K562 (cell line): ENCODE measurements at regions not wholly inside any gene's neighbourhood (a gene's known extent, or its start where the extent isn't known, plus 50 kb on each side); places are given as distances from the start of the nearest gene placed in this dataset.

Experiments used
- ATAC-seq: fragments of 200-7000 bp; cut with Tn5 transposase; 3 replicates; pipeline ENCODE4 v1.9.1; 2020; ENCODE audit warnings: moderate library complexity
- BruUV-seq: library from RNA; stranded (reverse); fragments of 400-500 nt; replicated peaks from 2 replicates; lab custom pipeline; 2021; lab: Mats Ljungman, UMichigan
- CTCF ChIA-PET: fragments of 300-600 bp; formaldehyde crosslinking; extraction: SDS; loops from one replicate; lab custom pipeline; 2021; ENCODE audit warnings: low intra/inter-chr PET ratio; lab: Yijun Ruan, JAX
- POLR2A ChIA-PET: fragments of 300-600, 350-650 bp; sonication (Branson Sonifier 250); formaldehyde crosslinking; extraction: SDS; loops from one replicate; lab custom pipeline; 2021; ENCODE audit warnings: antibody characterized with exemption, inconsistent platforms; lab: Yijun Ruan, JAX
- DNase-seq, 4 experiments: peaks; one replicate each; pipeline versions ENCODE4 v3.0.0 to v3.0.0-alpha.2; 2011 to 2018; ENCODE audit warnings: low spot score in 3 of 4, mixed read lengths in 3 of 4; ENCODE audit errors: extremely low read depth in 1 of 4
- FAIRE-seq: peaks from 2 replicates; lab custom pipeline; 2011; peaks lifted over from hg19 to GRCh38; lab: Jason Lieb, UNC
- H2AFZ ChIP-seq: 2 replicates; pipeline ENCODE4 v1.6.0; 2011; ENCODE audit warnings: low read depth, low read length, control low read depth, inconsistent platforms
- H3K27ac ChIP-seq: fragments of 200-600 bp; 3 replicates; pipeline ENCODE4 v1.8.0; 2011; ENCODE audit warnings: low read depth, mild to moderate bottlenecking, control low read depth, inconsistent platforms, low read length, moderate library complexity, mixed read lengths; ENCODE audit errors: extremely low read depth
- H3K27me3 ChIP-seq, 2 experiments: fragments of 300-600 bp in 1 of 2; 2 replicates in 1 of 2; 3 replicates in 1 of 2; pipeline versions ENCODE4 v1.6.0 to v1.8.0; 2011; ENCODE audit warnings: inconsistent platforms in 2 of 2, low read length in 2 of 2, mild to moderate bottlenecking in 1 of 2, mixed read lengths in 1 of 2, moderate library complexity in 1 of 2; ENCODE audit not compliant: control insufficient read depth in 2 of 2, insufficient read depth in 2 of 2
- H3K36me3 ChIP-seq: fragments of 300-600 bp; 3 replicates; pipeline ENCODE4 v1.8.0; 2011; ENCODE audit warnings: mild to moderate bottlenecking, low read length, inconsistent platforms; ENCODE audit not compliant: control insufficient read depth, insufficient read depth
- H3K4me1 ChIP-seq, 2 experiments: fragments of 200-600 bp in 1 of 2; replicated peaks in 1 of 2; 2 replicates in 1 of 2; 3 replicates in 1 of 2; pipeline versions ENCODE4 v1.5.1 to v1.8.0; 2011; ENCODE audit warnings: inconsistent platforms in 2 of 2, low read length in 2 of 2, mild to moderate bottlenecking in 1 of 2, mixed read lengths in 1 of 2, moderate library complexity in 1 of 2; ENCODE audit not compliant: control insufficient read depth in 2 of 2, insufficient read depth in 2 of 2
- H3K4me2 ChIP-seq: 2 replicates; pipeline ENCODE4 v1.6.1; 2011; ENCODE audit warnings: low read length, control low read depth, inconsistent platforms, mixed read lengths; ENCODE audit not compliant: insufficient read depth
- H3K4me3 ChIP-seq: fragments of 200-600 bp; sonication (generic), shearing (Covaris generic); 2 replicates; pipeline ENCODE4 v1.5.1; 2016; ENCODE audit warnings: control low read depth, inconsistent platforms
- H3K79me2 ChIP-seq: fragments of 200-600 bp; 3 replicates; pipeline ENCODE4 v1.8.0; 2011; ENCODE audit warnings: low read length, inconsistent platforms; ENCODE audit not compliant: control insufficient read depth, insufficient read depth
- H3K9ac ChIP-seq, 2 experiments: 2 replicates each; pipeline versions ENCODE4 v1.6.0 to v1.6.1; 2011; ENCODE audit warnings: low read depth in 2 of 2, low read length in 2 of 2, control low read depth in 1 of 2, inconsistent platforms in 1 of 2, mild to moderate bottlenecking in 1 of 2, mixed read lengths in 1 of 2; ENCODE audit not compliant: insufficient read depth in 1 of 2
- H3K9me1 ChIP-seq: one replicate; pipeline ENCODE4 v1.6.0; 2011; ENCODE audit warnings: inconsistent platforms, mild to moderate bottlenecking, low read length, moderate library complexity; ENCODE audit not compliant: control insufficient read depth, insufficient read depth
- H3K9me3 ChIP-seq: replicated peaks from 2 replicates; pipeline ENCODE4 v1.5.1; 2011; ENCODE audit warnings: low read depth, low read length, inconsistent platforms; ENCODE audit not compliant: control insufficient read depth, insufficient read depth
- H4K20me1 ChIP-seq: replicated peaks from 2 replicates; pipeline ENCODE4 v1.6.1; 2011; ENCODE audit warnings: low read length, inconsistent platforms, mixed read lengths; ENCODE audit not compliant: control insufficient read depth, insufficient read depth
- ATF4 ChIP-seq: fragments of 450-650 bp; formaldehyde crosslinking; IDR thresholded peaks from 2 replicates; pipeline ENCODE4 v1.4.0; 2022; ENCODE audit warnings: mild to moderate bottlenecking, moderate library complexity
- ESRRA ChIP-seq: fragments of 450-650 bp; IDR thresholded peaks from 2 replicates; pipeline ENCODE4 v1.6.1; 2014; ENCODE audit warnings: low read depth, mild to moderate bottlenecking, moderate library complexity, borderline replicate concordance
- MTA1 ChIP-seq: fragments of 450-650 bp; IDR thresholded peaks from 2 replicates; pipeline ENCODE4 v1.6.1; 2017; ENCODE audit warnings: borderline replicate concordance
- NCOA2 ChIP-seq, 2 experiments: fragments of 450-650 bp; IDR thresholded peaks; 2 replicates each; pipeline ENCODE4 v1.6.1; 2018; ENCODE audit warnings: mild to moderate bottlenecking in 2 of 2, moderate library complexity in 1 of 2; ENCODE audit not compliant: partially characterized antibody in 2 of 2
- PHB2 ChIP-seq: fragments of 450-650 bp; IDR thresholded peaks from 2 replicates; pipeline ENCODE4 v1.6.1; 2017; ENCODE audit warnings: low read depth
- TAF1 ChIP-seq: IDR thresholded peaks from 2 replicates; pipeline ENCODE4 v1.6.1; 2011; ENCODE audit warnings: mild to moderate bottlenecking, low read length, moderate library complexity; ENCODE audit not compliant: insufficient read depth, control insufficient read depth, severe bottlenecking; ENCODE audit errors: extremely low read depth
- XRCC3 ChIP-seq: fragments of 450-650 bp; IDR thresholded peaks from 2 replicates; pipeline ENCODE4 v1.6.1; 2017; ENCODE audit warnings: mild to moderate bottlenecking, moderate library complexity
- ZBTB9 ChIP-seq: fragments of 450-650 bp; formaldehyde crosslinking; IDR thresholded peaks from 2 replicates; pipeline ENCODE4 v1.4.0; 2020; ENCODE audit warnings: mild to moderate bottlenecking, moderate library complexity
- ZNF165 ChIP-seq: fragments of 250-450 bp; sonication (Bioruptor Pico); IDR thresholded peaks from 2 replicates; pipeline ENCODE4 v1.4.0; 2020; ENCODE audit warnings: borderline replicate concordance
- ZNF780A ChIP-seq: fragments of 250-450 bp; sonication (Bioruptor Pico); IDR thresholded peaks from 2 replicates; pipeline ENCODE4 v1.5.0; 2021; ENCODE audit warnings: mild to moderate bottlenecking
- WGBS: fragments of 100-300 bp; shearing (Covaris generic); methylation state at CpG from one replicate; pipeline ENCODE4 v1.1.6; 2016; ENCODE audit warnings: low coverage, mixed read lengths; ENCODE audit not compliant: insufficient coverage; ENCODE audit errors: missing lambda C conversion rate; 5-methylcytosine and 5-hydroxymethylcytosine counted together
- in situ Hi-C: fragments of 300-500 bp; cut with MboI; formaldehyde crosslinking; loops from 4 replicates; pipeline ENCODE4 v1.15.0; 2018; ENCODE audit warnings: inconsistent platforms, mixed read lengths
- intact Hi-C: fragments of 100-400 bp; cut with micrococcal nuclease; formaldehyde crosslinking; loops from 2 replicates; pipeline ENCODE4 v1.14.2; 2022

GRCh38 chr18:22523481-22523880 lies 105.8 kb upstream of the CTAGE1 start (continued):
- no peak for TF ChIP-seq ZNF165
- TF ChIP-seq TAF1 = no peak
- TF ChIP-seq ZBTB9 (CRISPR knock-in tag) = no peak

- FAIRE-seq = no peak
- Histone ChIP-seq H3K4me3 (no peak overlapping the region), H3K4me1 (peaks cover 0 to 4% of the 10 kb centered on the region in 2 experiments; a peak in 1 of 5 replicates), H3K9ac (no peak overlapping the region), H3K27me3 (peaks cover 16 to 17% of the 10 kb centered on the region in 2 experiments; a peak in 3 of 5 replicates), H4K20me1 (no peaks in the 10 kb centered on the region), H3K4me2 (no peak overlapping the region), H3K9me3 (no peaks in the 10 kb centered on the region), H3K36me3 (no peaks in the 10 kb centered on the region), H3K9me1 (no peaks in the 10 kb centered on the region), H2AFZ (no peak overlapping the region), H3K27ac (no peak overlapping the region), H3K79me2 (no peaks in the 10 kb centered on the region)
- 13% methylated on average over 6 of the region's 6 CpGs for WGBS
- ChIA-PET POLR2A (no interaction called here), CTCF (no interaction called here)
- DNase-seq = no peak
- intact Hi-C loops (no loop called here), in situ Hi-C loops (no loop called here)
- BruUV-seq = no TSS peak
- TF ChIP-seq ZNF780A (no peak), MTA1 (no peak), XRCC3 (no peak), PHB2 (no peak), ATF4 (CRISPR knock-in tag) (no peak), ESRRA (no peak), NCOA2 (IDR thresholded peaks at IDR 0.05; ENCODE audit: partially characterized antibody in 2 of 2) (no peak)
- ATAC-seq = no peak
Observed at GRCh38 chr18:22524783-22525182, 107.1 kb upstream of the CTAGE1 start.
